ENCODE measurements at regions not wholly inside any gene's neighbourhood (a gene's known extent, or its start where the extent isn't known, plus 50 kb on each side); places are given as distances from the start of the nearest gene placed in this dataset.

DNA sequence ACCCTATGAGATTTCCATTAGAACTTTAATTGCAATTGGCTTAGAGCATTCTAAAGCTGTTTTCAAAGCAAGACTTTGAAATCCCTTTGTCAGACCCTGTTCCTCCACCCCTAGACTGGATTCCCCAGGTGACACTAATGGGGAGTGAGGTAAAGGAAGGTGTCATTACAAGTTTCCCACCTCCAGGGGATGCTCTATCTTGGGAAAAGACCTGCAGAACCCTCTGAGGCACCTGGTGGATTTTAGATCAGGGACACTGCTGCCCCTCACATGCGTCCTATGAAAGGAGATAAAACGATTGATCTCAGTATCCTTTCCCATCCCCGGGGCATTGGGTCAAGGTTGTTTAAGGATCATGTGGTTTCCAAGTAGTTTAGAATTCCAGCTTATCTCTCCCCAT, 80.3 kb upstream of the RGS4 start:
- Histone ChIP-seq H3K36me3 (no peaks in the 10 kb centered on the region), H3K4me1 (peaks cover 11% of the 10 kb centered on the region; the same call in 1 of the 2 replicates), H3K27ac (no peak overlapping the region), H3K4me2 (no peak overlapping the region), H3K27me3 (no peaks in the 10 kb centered on the region), H3K4me3 (no peak overlapping the region), H3K9me3 (no peaks in the 10 kb centered on the region), H4K20me1 (no peaks in the 10 kb centered on the region), H3K9ac (no peak overlapping the region)
- no peak for TF ChIP-seq Cebpa-rat (IDR thresholded peaks at IDR 0.05)

DNA sequence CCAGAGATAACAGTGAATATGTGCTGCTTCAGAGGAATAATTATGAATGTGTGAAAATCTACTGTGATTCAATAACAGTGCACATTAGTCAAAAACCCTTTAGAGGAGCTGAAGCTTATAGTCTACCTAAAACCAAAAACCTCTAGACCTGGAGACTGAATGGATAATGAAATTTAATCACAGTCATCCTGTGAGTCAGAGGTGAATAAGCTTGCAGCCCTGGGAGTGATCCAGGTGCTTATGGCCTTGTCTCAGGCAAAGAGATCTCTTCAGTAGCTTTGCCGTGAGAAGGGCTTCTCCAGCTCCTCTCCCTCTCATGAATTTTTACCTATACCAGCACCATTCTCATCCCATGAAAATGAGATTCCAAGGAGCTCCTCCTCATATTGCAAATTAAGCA, 81.3 kb upstream of the RGS4 start:
- no peak overlapping the region for H3K9ac ChIP-seq
- H4K20me1 ChIP-seq = no peaks in the 10 kb centered on the region
- no peak overlapping the region for H3K4me3 ChIP-seq
- H3K27ac ChIP-seq = no peak overlapping the region
- TF ChIP-seq Cebpa-rat (IDR thresholded peaks at IDR 0.05) = no peak
- H3K9me3 ChIP-seq = no peaks in the 10 kb centered on the region
- H3K4me2 ChIP-seq = no peak overlapping the region
- peaks cover 11% of the 10 kb centered on the region; the same call in 1 of the 2 replicates for H3K4me1 ChIP-seq
- no peaks in the 10 kb centered on the region for H3K27me3 ChIP-seq
- H3K36me3 ChIP-seq = no peaks in the 10 kb centered on the region

DNA sequence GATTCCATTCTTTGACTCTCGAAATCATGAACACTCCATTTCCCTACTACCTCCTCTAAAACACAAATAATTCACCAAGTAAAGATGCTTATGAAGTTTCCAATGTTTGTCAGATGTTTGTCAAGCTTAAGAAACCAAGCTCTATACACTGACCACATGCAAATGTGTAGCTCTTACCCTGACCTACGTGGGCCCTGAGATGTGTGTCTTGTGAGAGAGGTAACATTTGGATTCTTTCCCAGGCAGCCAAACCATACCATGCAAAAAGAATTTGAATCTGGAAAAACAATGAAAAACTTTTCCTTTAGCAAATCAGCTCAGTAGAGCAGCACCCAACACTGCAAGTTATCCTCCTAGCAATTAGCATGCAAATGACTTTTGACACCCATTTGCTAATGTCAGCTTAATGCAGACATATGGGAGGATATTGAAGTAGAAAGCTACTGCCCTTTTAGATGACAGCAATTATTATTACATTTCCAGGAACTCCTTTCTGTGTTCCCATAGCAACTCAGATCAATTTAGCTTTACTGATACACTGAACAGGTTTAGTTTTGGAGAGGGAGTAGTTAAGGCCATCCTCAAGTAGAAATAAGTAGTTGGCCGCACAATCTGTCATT, 83.2 kb upstream of the RGS4 start:
- Histone ChIP-seq H3K36me3 (no peaks in the 10 kb centered on the region), H3K9ac (no peak overlapping the region), H4K20me1 (no peaks in the 10 kb centered on the region), H3K27me3 (no peaks in the 10 kb centered on the region), H3K4me2 (no peak overlapping the region), H3K4me1 (peaks cover 11% of the 10 kb centered on the region; the same call in 1 of the 2 replicates), H3K4me3 (no peak overlapping the region), H3K27ac (no peak overlapping the region), H3K9me3 (no peaks in the 10 kb centered on the region)
- no peak for TF ChIP-seq Cebpa-rat (IDR thresholded peaks at IDR 0.05)

DNA sequence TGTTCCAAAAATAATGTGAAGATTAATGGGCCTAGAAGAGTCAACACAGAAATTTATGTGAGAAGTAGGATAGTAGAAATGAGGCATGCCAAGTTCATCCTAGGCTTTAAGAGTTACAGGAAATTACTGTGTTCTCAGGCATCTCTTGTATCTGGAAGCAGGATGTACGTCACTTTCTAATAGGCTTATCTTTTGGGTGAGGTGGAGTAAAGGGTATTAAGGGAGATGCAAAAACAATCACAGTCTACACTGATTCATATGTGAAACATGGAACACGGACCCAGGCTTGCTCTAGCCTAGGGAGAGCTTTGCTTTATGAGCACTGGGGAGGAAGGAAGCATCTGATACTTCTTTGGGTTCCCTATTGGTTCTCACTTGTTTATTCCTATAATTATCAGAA, 84.5 kb upstream of the RGS4 start:
- H4K20me1 ChIP-seq = no peaks in the 10 kb centered on the region
- H3K9me3 ChIP-seq = no peaks in the 10 kb centered on the region
- no peak for TF ChIP-seq Cebpa-rat (IDR thresholded peaks at IDR 0.05)
- no peak overlapping the region for H3K27ac ChIP-seq
- no peaks in the 10 kb centered on the region for H3K36me3 ChIP-seq
- peaks cover 11% of the 10 kb centered on the region; the same call in 1 of the 2 replicates for H3K4me1 ChIP-seq
- H3K9ac ChIP-seq = no peak overlapping the region
- no peak overlapping the region for H3K4me3 ChIP-seq
- no peaks in the 10 kb centered on the region for H3K27me3 ChIP-seq
- H3K4me2 ChIP-seq = no peak overlapping the region

DNA sequence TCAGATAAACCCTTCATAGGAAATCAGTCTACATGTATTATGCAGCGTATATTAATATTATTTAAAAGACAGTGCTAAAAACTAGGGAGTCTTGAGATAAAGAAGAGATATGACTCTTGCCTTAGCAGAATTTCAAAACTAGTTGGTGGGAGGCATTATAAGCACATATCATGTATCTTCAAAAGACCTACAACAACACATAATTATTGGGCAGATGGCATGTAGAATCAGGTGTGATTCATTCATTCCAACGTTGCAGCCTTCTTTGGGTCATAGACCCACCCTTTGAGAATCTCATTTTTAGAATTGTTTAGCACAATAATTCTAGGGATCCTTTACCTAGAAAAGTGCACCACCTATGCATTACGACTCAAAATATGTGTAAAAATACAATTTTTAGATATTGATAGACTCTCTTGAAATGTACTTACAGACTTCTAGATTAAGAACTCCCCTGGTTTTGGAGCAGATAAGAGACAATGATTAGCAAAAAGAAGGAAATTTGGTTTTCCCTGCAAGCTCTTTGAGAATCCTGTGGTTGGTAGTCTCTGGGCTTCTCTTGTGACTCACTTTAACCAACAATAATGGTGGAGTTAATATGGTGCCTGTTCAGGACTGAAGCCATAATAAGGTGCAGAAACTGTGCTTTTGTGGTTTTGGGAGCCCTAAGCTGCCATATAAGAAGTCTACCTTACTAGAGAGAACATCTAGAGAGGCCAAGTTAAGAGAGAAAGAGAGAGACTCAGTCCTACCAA, 85.3 kb upstream of the RGS4 start:
- Histone ChIP-seq H4K20me1 (no peaks in the 10 kb centered on the region), H3K9ac (no peak overlapping the region), H3K27me3 (no peaks in the 10 kb centered on the region), H3K27ac (no peak overlapping the region), H3K4me3 (no peak overlapping the region), H3K4me2 (no peak overlapping the region), H3K9me3 (no peaks in the 10 kb centered on the region), H3K36me3 (no peaks in the 10 kb centered on the region), H3K4me1 (peaks cover 11% of the 10 kb centered on the region; the same call in 1 of the 2 replicates)
- TF ChIP-seq Cebpa-rat (IDR thresholded peaks at IDR 0.05) = no peak

DNA sequence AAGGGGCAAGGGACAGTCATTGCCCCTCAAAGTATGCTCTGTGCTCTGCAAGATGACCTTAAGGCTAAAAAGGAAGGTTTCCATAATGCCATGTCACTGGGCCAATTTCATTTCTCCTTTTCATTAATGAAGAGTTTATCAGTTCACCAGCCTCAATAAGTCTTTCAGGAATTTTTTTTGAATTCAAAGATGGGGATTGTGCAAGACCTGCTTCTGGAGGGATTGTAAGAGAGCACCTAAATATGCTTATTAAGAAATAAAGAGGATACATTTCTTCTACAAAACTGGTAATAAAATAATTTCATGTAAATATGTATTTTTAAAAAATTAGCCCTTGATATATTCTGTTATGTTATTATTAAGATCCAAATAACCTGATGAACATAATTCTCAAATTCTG, 86.8 kb upstream of the RGS4 start:
- Histone ChIP-seq H3K4me3 (no peak overlapping the region), H3K36me3 (no peaks in the 10 kb centered on the region), H3K27ac (no peak overlapping the region), H3K27me3 (no peaks in the 10 kb centered on the region), H4K20me1 (no peaks in the 10 kb centered on the region), H3K9ac (no peak overlapping the region), H3K4me1 (peaks cover 5% of the 10 kb centered on the region; the same call in 1 of the 2 replicates), H3K4me2 (no peak overlapping the region), H3K9me3 (no peaks in the 10 kb centered on the region)
- no peak for TF ChIP-seq Cebpa-rat (IDR thresholded peaks at IDR 0.05)

DNA sequence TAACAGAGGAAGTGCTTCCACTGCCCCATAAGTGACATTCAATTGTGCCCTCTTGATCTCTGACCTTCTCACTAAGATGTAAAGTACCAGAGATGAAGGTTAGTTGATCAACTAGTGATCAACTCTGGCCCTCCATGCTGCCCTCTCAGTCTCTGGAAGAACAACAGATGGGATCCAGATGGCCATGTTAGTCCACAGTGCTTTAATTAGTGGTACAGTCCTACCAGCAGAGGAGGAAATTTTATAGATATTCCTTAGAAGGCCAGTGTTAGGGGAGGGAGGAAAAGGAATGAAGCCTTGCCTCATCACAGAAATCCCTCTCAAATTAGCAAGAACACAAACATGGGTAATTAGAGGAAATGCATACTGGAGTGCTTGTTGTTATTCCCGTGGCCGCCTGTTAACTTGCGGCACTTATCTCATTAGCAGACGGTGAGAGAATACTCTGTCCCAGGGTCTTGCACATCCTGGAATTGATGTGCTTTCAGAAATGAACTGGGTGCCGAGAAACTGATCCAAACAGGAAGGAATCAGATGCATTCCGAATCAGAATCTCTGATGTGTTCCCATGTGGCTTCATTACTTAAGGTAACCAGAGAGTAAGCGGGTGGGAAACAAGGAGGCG, 91.1 kb upstream of the RGS4 start:
- no peak overlapping the region for H3K4me2 ChIP-seq
- H3K27ac ChIP-seq = no peak overlapping the region
- no peaks in the 10 kb centered on the region for H4K20me1 ChIP-seq
- no peaks in the 10 kb centered on the region for H3K27me3 ChIP-seq
- no peaks in the 10 kb centered on the region for H3K36me3 ChIP-seq
- no peaks in the 10 kb centered on the region for H3K4me1 ChIP-seq
- H3K9ac ChIP-seq = no peak overlapping the region
- H3K9me3 ChIP-seq = no peaks in the 10 kb centered on the region
- no peak overlapping the region for H3K4me3 ChIP-seq
- no peak for TF ChIP-seq Cebpa-rat (IDR thresholded peaks at IDR 0.05)

DNA sequence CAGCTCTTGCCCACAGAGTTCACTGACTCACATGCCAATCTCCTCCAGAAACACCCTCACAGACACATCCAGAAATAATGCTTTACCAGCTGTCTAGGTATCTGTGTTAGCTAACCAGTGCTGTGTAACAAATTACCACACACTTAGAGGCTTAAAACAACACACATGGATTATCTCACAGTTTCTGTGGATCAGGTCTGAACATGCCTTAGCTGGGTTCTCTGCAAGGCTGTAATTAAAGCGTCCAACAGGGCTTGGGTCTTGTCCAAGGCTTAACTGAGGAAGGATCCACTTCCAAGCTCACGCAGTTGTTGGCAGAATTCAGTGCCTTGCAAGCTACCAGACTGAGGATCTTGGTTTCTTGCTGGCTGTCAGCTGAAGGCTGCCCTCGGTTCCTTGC, 92.5 kb upstream of the RGS4 start:
- H3K36me3 ChIP-seq = no peaks in the 10 kb centered on the region
- no peak for TF ChIP-seq Cebpa-rat (IDR thresholded peaks at IDR 0.05)
- no peak overlapping the region for H3K9ac ChIP-seq
- no peak overlapping the region for H3K27ac ChIP-seq
- no peaks in the 10 kb centered on the region for H4K20me1 ChIP-seq
- no peaks in the 10 kb centered on the region for H3K27me3 ChIP-seq
- H3K4me2 ChIP-seq = no peak overlapping the region
- no peaks in the 10 kb centered on the region for H3K9me3 ChIP-seq
- no peaks in the 10 kb centered on the region for H3K4me1 ChIP-seq
- H3K4me3 ChIP-seq = no peak overlapping the region

DNA sequence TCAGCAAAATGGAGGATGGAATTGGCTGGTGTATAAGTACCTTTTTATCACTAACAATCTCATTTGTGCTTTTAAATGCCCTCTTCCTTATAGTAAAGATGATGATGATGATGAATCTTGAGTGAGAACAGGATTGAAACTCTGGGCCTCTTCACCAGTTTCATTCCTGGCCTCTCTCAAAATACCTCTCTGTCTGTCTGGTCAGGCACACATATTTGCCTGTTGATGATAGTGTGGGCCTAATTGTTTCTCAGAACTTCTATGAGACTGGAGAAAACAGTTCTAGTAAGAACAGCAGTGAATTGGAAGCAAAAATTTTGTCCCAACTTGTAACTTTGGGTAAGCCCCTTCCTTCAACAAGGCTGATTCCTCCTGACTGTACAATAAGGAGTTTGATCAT, 94.4 kb upstream of the RGS4 start:
- Histone ChIP-seq H3K9me3 (no peaks in the 10 kb centered on the region), H3K27ac (no peak overlapping the region), H3K27me3 (no peaks in the 10 kb centered on the region), H3K9ac (no peak overlapping the region), H3K36me3 (no peaks in the 10 kb centered on the region), H3K4me1 (no peaks in the 10 kb centered on the region), H3K4me3 (no peak overlapping the region), H3K4me2 (no peak overlapping the region), H4K20me1 (no peaks in the 10 kb centered on the region)
- no peak for TF ChIP-seq Cebpa-rat (IDR thresholded peaks at IDR 0.05)

DNA sequence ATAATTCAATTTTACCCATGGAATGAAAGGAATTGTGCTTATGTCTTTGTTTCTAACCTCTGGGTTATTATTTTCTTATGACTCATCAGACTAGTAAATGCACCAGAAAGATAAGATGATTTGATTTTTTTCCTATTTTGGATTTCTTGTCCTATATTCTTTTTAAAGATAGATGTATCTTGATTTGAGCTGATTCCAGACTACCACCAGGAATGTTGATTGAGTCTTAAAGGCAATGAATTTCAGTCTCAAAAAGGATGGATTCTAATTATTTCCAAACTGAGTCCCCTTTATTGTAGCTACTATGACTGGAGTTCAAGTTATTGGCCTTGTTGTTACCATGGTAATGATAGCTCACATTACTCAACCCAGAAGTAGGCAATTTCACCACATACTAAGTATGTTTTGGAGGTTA, 95.8 kb upstream of the RGS4 start:
- no peak overlapping the region for H3K27ac ChIP-seq

More for the DNA sequence above, 95.8 kb upstream of the RGS4 start:
- no peak overlapping the region for H3K9ac ChIP-seq
- H3K4me1 ChIP-seq = no peaks in the 10 kb centered on the region
- no peaks in the 10 kb centered on the region for H3K36me3 ChIP-seq
- H3K9me3 ChIP-seq = no peaks in the 10 kb centered on the region
- no peaks in the 10 kb centered on the region for H4K20me1 ChIP-seq
- no peak for TF ChIP-seq Cebpa-rat (IDR thresholded peaks at IDR 0.05)
- H3K27me3 ChIP-seq = no peaks in the 10 kb centered on the region
- H3K4me3 ChIP-seq = no peak overlapping the region
- no peak overlapping the region for H3K4me2 ChIP-seq

Measured in BLaER1 (cell line).